ENCODE measurements at regions not wholly inside any gene's neighbourhood (a gene's known extent, or its start where the extent isn't known, plus 50 kb on each side); places are given as distances from the start of the nearest gene placed in this dataset.
A peak's percentile ranks its signal among the peaks of the same experiment; 100 is the strongest.

- no peak for DNase-seq (ENCODE audit: low read depth)
Measured at GRCh38 chr4:136653640-136654406, 878.5 kb downstream of the PCDH18 start.

- DNase-seq (ENCODE audit: low read depth), result peak; percentile 8
Measured at GRCh38 chr4:136651932-136652331, 880.4 kb downstream of the PCDH18 start.

GRCh38 chr4:136651278-136651667, 881.0 kb downstream of the PCDH18 start:
- DNase-seq (ENCODE audit: low read depth), result peak; percentile 10

- DNase-seq (ENCODE audit: low read depth), result peak; percentile 65
Measured at GRCh38 chr4:136650541-136651277, 881.6 kb downstream of the PCDH18 start.

- DNase-seq (ENCODE audit: low read depth), result no peak
Measured at GRCh38 chr4:136644279-136644678, 888.0 kb downstream of the PCDH18 start.

GRCh38 chr4:136643416-136643815, 888.9 kb downstream of the PCDH18 start:
- DNase-seq (ENCODE audit: low read depth), result no peak

- peak; percentile 10 for DNase-seq (ENCODE audit: low read depth)
Measured at GRCh38 chr4:136637071-136637777, 895.1 kb downstream of the PCDH18 start.

- no peak for DNase-seq (ENCODE audit: low read depth)
Measured at GRCh38 chr4:136636155-136636554, 896.1 kb downstream of the PCDH18 start.

- DNase-seq (ENCODE audit: low read depth), result no peak
Measured at GRCh38 chr4:136634121-136634520, 898.2 kb downstream of the PCDH18 start.

GRCh38 chr4:136599890-136600289, 932.4 kb downstream of the PCDH18 start:
- no peak for DNase-seq (ENCODE audit: low read depth)

GRCh38 chr4:136590440-136590839, 941.9 kb downstream of the PCDH18 start:
- no peak for DNase-seq (ENCODE audit: low read depth)

- no peak for DNase-seq (ENCODE audit: low read depth)
Measured at GRCh38 chr4:136583567-136583966, 948.7 kb downstream of the PCDH18 start.

GRCh38 chr4:136581119-136581518, 951.2 kb downstream of the PCDH18 start:
- DNase-seq (ENCODE audit: low read depth), result no peak

GRCh38 chr4:136575146-136575545, 957.1 kb downstream of the PCDH18 start:
- no peak for DNase-seq (ENCODE audit: low read depth)

GRCh38 chr4:136573460-136573859, 958.8 kb downstream of the PCDH18 start:
- no peak for DNase-seq (ENCODE audit: low read depth)

- DNase-seq (ENCODE audit: low read depth), result no peak
Measured at GRCh38 chr4:136571315-136571714, 961.0 kb downstream of the PCDH18 start.

GRCh38 chr4:136562834-136563233, 969.5 kb downstream of the PCDH18 start:
- peak; percentile 40 for DNase-seq (ENCODE audit: low read depth)

- DNase-seq (ENCODE audit: low read depth), result no peak
Measured at GRCh38 chr4:136558940-136559494, 973.3 kb downstream of the PCDH18 start.

- no peak for DNase-seq (ENCODE audit: low read depth)
Measured at GRCh38 chr4:136557396-136557795, 974.9 kb downstream of the PCDH18 start.

- DNase-seq (ENCODE audit: low read depth), result no peak
Measured at GRCh38 chr4:136554033-136554432, 978.3 kb downstream of the PCDH18 start.

GRCh38 chr4:136551753-136552152, 980.5 kb downstream of the PCDH18 start:
- no peak for DNase-seq (ENCODE audit: low read depth)

- DNase-seq (ENCODE audit: low read depth), result no peak
Measured at GRCh38 chr4:136540747-136541146, 991.5 kb downstream of the PCDH18 start.

GRCh38 chr4:136528131-136528530, 1004.2 kb downstream of the PCDH18 start:
- DNase-seq (ENCODE audit: low read depth), result no peak
